Stimulated activated CD8-positive, alpha-beta memory T cell treated with anti-CD3 and anti-CD28 coated beads, Interleukin-12 subunit alpha, Interleukin-12 subunit beta, amount 100 ng/mL, for 24 hours (primary cell): ENCODE measurements at regions not wholly inside any gene's neighbourhood (a gene's known extent, or its start where the extent isn't known, plus 50 kb on each side); places are given as distances from the start of the nearest gene placed in this dataset.
"Not testable (repeated sequence)": the region's sequence is repeated elsewhere in the genome, so short reads cannot be mapped to it uniquely, and the experiment has no call there.

ENCODE experiments used
- DNase-seq: peaks from one replicate; pipeline ENCODE4 v3.0.0-alpha.2; 2020; ENCODE audit errors: extremely low read depth

GRCh38 chr10:65032867-65033769 lies 1511.9 kb downstream of the REEP3 start:
- DNase-seq, result no peak

GRCh38 chr10:65033957-65034356 lies 1512.8 kb downstream of the REEP3 start:
- no peak for DNase-seq

- DNase-seq, result no peak
Observed at GRCh38 chr10:65040796-65041195, 1519.6 kb downstream of the REEP3 start.

- no peak for DNase-seq
Observed at GRCh38 chr10:65041307-65041706, 1520.1 kb downstream of the REEP3 start.

- no peak for DNase-seq
Observed at GRCh38 chr10:65042496-65042895, 1521.3 kb downstream of the REEP3 start.

- DNase-seq, result no peak
Observed at GRCh38 chr10:65046831-65047230, 1525.6 kb downstream of the REEP3 start.

DNA sequence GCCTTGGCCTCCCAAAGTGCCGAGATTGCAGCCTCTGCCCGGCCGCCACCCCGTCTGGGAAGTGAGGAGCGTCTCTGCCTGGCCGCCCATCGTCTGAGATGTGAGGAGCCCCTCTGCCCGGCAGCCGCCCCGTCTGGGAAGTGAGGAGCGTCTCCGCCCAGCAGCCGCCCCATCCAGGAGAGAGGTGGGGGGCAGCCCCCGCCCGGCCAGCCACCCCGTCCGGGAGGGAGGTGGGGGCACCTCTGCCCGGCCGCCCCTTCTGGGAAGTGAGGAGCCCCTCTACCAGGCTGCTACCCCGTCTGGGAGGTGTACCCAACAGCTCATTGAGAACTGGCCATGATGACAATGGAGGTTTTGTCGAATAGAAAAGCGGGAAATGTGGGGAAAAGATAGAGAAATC lies 1530.9 kb downstream of the REEP3 start:
- DNase-seq, result not testable (repeated sequence)

DNA sequence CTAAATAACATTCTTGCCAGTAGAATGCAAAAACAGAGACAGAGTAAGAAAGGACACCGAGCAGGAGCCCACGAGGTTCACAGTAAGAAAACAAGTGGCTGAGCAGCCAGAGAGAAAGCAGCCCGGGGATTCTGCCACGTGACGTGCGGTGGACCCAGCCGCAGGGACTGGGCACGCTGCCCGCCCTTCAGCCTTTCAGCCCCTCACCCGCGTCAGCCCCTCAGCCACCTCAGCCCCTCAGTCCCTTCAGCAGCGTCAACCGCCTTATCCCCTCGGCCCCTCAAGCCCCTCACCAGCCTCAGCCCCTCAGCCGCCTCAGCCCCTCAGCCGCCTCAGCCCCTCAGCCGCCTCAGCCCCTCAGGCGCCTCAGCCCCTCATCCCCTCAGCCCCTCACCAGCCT lies 1532.2 kb downstream of the REEP3 start:
- DNase-seq, result not testable (repeated sequence)

DNA sequence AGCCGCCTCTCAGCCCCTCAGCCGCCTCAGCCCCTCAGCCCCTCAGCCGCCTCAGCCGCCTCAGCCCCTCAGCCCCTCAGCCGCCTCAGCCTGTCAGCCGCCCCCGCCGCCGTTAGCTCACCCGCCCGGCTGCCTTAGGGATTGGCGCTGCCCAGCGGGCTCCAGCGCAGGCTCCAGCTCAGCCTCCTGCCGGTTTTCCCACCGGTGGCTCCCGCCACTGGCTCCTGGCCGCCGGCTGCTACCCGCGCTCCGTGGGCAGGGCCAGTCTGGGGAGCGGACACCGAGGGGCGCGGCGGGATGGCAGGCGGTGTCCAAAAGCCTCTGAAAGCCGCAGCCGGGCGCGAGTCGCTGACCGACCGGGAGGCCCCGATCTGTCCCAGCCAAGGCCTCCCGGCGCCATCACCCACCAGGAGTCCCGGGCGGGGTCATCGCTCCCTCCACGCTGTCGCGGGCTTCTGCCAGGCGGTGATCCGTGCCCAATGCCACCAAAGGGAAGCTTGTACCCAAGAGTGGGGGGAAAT lies 1532.7 kb downstream of the REEP3 start:
- DNase-seq, result not testable (repeated sequence)

GRCh38 chr10:65054701-65055100 lies 1533.5 kb downstream of the REEP3 start:
- not testable (repeated sequence) for DNase-seq

GRCh38 chr10:65065278-65065677 lies 1544.1 kb downstream of the REEP3 start:
- no peak for DNase-seq

GRCh38 chr10:65083222-65083621 lies 1562.0 kb downstream of the REEP3 start:
- no peak for DNase-seq

- DNase-seq, result no peak
Observed at GRCh38 chr10:65090991-65091390, 1569.8 kb downstream of the REEP3 start.

DNA sequence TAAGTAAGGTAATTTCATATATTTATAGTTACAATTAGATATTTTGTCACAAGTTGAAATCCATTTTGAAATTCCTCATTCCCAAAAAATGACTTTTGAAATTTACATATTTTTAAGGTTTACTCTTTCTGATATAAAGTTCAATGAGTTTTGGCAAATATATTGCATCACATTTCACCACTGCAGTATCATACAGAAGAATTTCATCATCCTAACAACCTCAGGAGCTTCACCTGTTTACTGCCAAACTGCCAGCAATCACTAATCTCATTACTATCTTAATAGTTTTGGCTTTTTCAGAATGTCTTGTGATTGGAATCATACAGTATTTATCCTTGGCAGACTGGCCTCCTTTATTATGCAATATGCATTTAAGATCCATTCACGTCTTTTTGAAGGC lies 1578.9 kb downstream of the REEP3 start:
- DNase-seq, result no peak

DNA sequence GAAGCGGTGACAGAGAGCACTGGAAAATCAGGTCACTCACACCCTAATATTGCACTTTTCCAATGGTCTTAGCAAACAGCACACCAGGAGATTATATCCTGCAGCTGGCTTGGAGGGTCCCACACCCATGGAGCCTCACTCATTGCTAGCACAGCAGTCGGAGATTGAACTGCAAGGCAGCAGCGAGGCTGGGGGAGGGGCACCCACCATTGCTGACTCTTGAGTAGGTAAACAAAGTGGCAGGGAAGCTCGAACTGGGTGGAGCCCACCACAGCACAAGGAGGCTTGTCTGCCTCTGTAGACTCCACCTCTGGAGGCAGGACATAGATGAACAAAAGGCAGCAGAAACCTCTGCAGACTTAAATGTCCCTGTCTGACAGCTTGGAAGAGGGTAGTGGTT lies 1579.7 kb downstream of the REEP3 start:
- not testable (repeated sequence) for DNase-seq

DNA sequence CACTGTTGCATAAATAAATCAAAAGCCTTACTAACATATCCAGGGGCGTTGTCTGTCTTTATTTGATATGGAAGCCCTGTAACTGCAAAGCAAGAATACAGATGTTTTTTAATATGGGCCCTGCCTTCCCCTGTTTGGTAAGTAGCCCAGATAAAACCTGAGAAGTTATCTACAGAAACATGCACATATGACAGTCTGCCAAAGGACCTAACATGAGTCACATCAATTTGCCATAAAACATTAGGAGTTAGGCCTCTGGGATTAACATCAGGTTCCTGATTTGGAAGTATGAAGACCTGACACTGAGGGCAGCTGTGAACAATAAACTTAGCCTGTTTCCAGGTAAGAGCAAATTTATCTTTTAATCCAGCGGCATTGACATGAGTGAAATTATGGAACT lies 1588.8 kb downstream of the REEP3 start:
- no peak for DNase-seq

DNA sequence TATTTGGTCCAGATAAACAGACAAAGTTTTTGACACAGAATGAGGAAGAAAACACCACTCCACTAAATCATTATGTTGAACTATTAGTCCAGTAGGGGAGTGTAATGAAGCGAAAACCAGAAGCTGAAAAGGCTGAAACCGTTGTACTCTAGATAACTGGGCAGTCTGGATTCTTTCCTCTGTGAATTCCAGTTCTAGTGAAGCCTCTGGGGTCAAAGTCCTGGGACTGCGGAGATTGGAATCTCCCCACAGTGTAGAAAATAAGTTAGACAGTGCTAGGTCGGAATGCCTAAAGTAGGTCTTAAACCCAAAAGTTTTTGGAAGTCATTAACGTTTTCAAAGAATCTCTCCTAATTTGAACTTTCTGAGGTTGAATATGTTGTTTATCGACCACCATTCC lies 1589.9 kb downstream of the REEP3 start:
- DNase-seq, result not testable (repeated sequence)

DNA sequence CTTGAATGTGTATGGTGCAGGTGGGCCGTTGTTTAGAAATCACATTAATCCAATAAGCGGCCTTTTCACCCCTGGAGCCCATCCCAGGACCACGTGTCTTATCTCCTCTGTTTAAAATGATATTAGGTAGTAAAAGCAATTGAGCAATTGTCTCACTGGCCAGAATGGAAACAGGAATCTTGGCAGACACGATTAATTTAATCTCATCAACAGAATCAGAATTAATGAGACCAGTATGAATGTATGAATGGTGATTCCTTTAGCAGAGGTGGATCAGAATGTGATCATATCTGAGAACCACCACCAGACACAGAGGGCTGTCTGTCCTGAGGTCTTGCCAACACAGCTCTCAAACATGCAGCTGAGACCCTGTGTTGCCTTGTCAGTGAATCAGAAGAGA lies 1591.4 kb downstream of the REEP3 start:
- DNase-seq, result no peak

GRCh38 chr10:65123120-65123519 lies 1601.9 kb downstream of the REEP3 start:
- DNase-seq, result no peak

DNA sequence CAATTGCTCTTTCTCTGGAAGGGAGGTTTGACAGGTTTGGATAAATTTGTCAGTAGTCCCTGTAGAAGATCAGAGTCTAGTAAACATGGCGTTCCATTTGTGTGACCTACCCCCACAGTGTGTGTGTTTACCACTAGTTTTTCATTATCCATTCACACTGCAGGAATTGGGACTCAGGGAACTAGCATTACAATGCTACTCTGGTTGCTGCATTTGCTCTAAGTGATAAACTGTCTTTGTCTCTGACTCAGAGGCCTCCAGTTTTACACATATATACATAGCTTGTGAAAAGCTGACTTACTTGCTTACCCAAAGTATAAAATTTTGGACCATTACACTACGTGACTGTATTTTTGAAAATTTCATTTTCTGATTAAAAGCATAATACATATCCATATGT lies 1604.0 kb downstream of the REEP3 start:
- DNase-seq, result no peak

DNA sequence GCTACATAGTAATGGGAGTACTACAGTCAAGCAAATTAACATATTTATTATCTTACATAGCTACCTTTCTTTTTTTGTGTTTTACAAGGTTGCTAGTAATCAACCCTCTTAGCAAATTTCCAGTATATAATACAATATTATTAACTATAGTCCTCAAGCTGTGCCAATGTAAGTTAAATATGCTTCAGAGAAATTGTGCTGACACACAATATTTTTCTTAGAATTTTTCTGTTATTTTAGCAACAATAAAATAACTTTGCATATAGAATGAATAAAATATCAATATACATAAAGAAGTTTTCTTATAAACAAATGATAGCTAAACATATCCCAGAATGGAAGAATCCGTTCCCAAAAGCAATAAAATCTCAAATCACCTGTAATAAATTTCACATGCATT lies 1605.1 kb downstream of the REEP3 start:
- DNase-seq, result no peak

- no peak for DNase-seq
Observed at GRCh38 chr10:65128277-65128676, 1607.1 kb downstream of the REEP3 start.

DNA sequence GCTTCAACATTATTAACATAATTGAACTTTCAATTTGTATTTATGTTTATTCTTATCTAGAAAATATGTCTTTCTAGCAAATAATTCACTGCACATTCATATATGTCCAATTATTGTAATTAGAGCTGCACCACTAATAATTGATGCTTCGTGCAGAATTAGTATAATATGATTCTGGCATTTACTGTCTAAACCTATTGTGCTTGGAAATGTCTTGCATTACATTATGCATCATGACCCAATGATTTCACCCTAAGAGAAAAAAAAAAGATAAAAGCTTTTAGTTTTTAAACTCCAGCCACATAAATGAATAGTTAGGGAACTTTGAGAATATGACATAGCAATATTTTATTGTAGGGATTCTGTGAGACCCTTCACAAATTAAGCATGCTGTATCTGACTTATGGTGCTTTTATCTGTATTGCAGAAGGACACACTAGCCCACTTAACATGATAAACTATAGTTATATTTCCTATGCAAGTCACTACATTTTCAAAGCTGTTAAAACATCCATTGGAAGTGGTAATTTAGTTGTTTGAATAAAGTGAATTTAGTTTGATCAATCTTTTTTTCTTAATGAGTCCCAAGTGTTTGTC lies 1609.1 kb downstream of the REEP3 start:
- no peak for DNase-seq
